ENCODE measurements at regions not wholly inside any gene's neighbourhood (a gene's known extent, or its start where the extent isn't known, plus 50 kb on each side); places are given as distances from the start of the nearest gene placed in this dataset.

GRCh38 chr1:14426854-14427253, 171.6 kb upstream of the KAZN start:
- TF ChIP-seq ZNF574 (CRISPR knock-in tag; IDR thresholded peaks at IDR 0.05): no peak
- TF ChIP-seq CC2D1A (CRISPR knock-in tag; IDR thresholded peaks at IDR 0.05): no peak
- TF ChIP-seq MAF1 (CRISPR knock-in tag; IDR thresholded peaks at IDR 0.05; ENCODE audit: borderline replicate concordance): no peak
- TF ChIP-seq NFIB (CRISPR knock-in tag; IDR thresholded peaks at IDR 0.05; ENCODE audit: borderline replicate concordance): no peak
- no peak for TF ChIP-seq MYC (CRISPR knock-in tag; IDR thresholded peaks at IDR 0.05; ENCODE audit: borderline replicate concordance)
- TF ChIP-seq ZNF263 (CRISPR knock-in tag; IDR thresholded peaks at IDR 0.05): no peak
- no peak for TF ChIP-seq MIER3 (CRISPR knock-in tag; IDR thresholded peaks at IDR 0.05; ENCODE audit: borderline replicate concordance)
- no peak for TF ChIP-seq REST (IDR thresholded peaks at IDR 0.05; ENCODE audit: borderline replicate concordance in 1 of 2, low read depth in 1 of 2, low read length in 2 of 2)
- no peak for TF ChIP-seq GMEB1 (CRISPR knock-in tag; IDR thresholded peaks at IDR 0.05; ENCODE audit: borderline replicate concordance)
- TF ChIP-seq MAFK (conservative IDR thresholded peaks at IDR 0.05 in 1 of 2, IDR thresholded peaks at IDR 0.05 in 1 of 2; ENCODE audit: low read length in 2 of 2): no peak
- TF ChIP-seq SIN3A (IDR thresholded peaks at IDR 0.05; ENCODE audit: borderline replicate concordance, low read depth, low read length): no peak
- TF ChIP-seq ZNF296 (CRISPR knock-in tag; conservative IDR thresholded peaks at IDR 0.05): no peak
- no peak for TF ChIP-seq CTCF (CRISPR knock-in tag; IDR thresholded peaks at IDR 0.05)
